Heart left ventricle (tissue), 13 donors: ENCODE measurements at regions not wholly inside any gene's neighbourhood (a gene's known extent, or its start where the extent isn't known, plus 50 kb on each side); places are given as distances from the start of the nearest gene placed in this dataset.

ENCODE experiments used
- POLR2A ChIP-seq, 2 donors: fragments of 450-650 bp; IDR thresholded peaks; one replicate each; pipeline ENCODE4 v1.6.1; 2017; ENCODE audit warnings: antibody characterized with exemption in 2 of 2, mild to moderate bottlenecking in 2 of 2, moderate library complexity in 2 of 2
- TF ChIP-seq, protein P1 (sequence below), 12 donors: fragments of 200-600 bp; sonication (generic) in 4 of 12; IDR thresholded peaks; one replicate each; pipeline versions ENCODE4 v1.5.0 to v1.8.0; 2018 to 2022; ENCODE audit warnings: antibody characterized with exemption in 12 of 12, mild to moderate bottlenecking in 5 of 12
- donor health status: ischemic (EF 13 %, LVEDD 7.1; RV severe dilation, severe dysfunction).
- donor health status: DM: no; HTN: yes; CAD: no.
- donor health status: DM: no; HTN: no; CAD: no.
- donor health status: ischemic (EF 25% LVEDD 6.9; RV normal size, moderate dysfunction).
- donor health status: ischemic (EF 25% LVEDD 5.7; RV mildly dilated, moderate dysfunction).
- donor health status: ischemic (EF 35%, LVEDD 5.7; RV mildly dilated, moderate dysfunction).
- donor health status: nonischemic (EF 11% LVEDD 7.7; RV severe dilation, severe dysfunction).
- donor health status: DM: yes; HTN: yes; CAD: no.
- donor health status: PGD.
- donor health status: ischemic (EF 29% LVEDD 5.4; RV normal size, mild dysfunction).
- donor health status: nonischemic (EF 23%, LVEDD 6.1; RV moderate dilation, normal function).

DNA sequence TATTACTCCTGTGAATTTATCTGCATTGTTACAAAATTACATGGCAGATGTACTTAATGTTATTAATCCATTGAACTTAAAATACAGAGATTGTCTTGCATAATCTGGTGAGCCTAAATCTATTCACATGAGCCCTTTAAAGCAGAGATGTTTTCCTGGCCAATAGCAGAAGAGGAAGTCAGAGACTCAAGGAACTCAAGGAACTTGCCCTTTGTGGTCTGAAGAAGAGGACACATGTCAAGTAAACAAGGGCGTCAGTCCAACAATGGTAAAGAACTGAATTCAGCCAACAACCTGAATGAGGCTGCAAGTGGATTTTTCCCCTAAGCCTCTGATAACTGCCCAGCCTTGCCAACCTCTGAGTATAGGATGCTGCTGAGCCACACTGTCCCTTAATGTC, 356.3 kb upstream of the PKDCC start:
- TF ChIP-seq, protein P1, sequence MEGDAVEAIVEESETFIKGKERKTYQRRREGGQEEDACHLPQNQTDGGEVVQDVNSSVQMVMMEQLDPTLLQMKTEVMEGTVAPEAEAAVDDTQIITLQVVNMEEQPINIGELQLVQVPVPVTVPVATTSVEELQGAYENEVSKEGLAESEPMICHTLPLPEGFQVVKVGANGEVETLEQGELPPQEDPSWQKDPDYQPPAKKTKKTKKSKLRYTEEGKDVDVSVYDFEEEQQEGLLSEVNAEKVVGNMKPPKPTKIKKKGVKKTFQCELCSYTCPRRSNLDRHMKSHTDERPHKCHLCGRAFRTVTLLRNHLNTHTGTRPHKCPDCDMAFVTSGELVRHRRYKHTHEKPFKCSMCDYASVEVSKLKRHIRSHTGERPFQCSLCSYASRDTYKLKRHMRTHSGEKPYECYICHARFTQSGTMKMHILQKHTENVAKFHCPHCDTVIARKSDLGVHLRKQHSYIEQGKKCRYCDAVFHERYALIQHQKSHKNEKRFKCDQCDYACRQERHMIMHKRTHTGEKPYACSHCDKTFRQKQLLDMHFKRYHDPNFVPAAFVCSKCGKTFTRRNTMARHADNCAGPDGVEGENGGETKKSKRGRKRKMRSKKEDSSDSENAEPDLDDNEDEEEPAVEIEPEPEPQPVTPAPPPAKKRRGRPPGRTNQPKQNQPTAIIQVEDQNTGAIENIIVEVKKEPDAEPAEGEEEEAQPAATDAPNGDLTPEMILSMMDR (IDR thresholded peaks at IDR 0.05): no peak
- TF ChIP-seq POLR2A (IDR thresholded peaks at IDR 0.05): no peak
